ENCODE measurements at regions not wholly inside any gene's neighbourhood (a gene's known extent, or its start where the extent isn't known, plus 50 kb on each side); places are given as distances from the start of the nearest gene placed in this dataset.
A peak's percentile ranks its signal among the peaks of the same experiment; 100 is the strongest.
"Not testable (repeated sequence)": the region's sequence is repeated elsewhere in the genome, so short reads cannot be mapped to it uniquely, and the experiment has no call there.

DNA sequence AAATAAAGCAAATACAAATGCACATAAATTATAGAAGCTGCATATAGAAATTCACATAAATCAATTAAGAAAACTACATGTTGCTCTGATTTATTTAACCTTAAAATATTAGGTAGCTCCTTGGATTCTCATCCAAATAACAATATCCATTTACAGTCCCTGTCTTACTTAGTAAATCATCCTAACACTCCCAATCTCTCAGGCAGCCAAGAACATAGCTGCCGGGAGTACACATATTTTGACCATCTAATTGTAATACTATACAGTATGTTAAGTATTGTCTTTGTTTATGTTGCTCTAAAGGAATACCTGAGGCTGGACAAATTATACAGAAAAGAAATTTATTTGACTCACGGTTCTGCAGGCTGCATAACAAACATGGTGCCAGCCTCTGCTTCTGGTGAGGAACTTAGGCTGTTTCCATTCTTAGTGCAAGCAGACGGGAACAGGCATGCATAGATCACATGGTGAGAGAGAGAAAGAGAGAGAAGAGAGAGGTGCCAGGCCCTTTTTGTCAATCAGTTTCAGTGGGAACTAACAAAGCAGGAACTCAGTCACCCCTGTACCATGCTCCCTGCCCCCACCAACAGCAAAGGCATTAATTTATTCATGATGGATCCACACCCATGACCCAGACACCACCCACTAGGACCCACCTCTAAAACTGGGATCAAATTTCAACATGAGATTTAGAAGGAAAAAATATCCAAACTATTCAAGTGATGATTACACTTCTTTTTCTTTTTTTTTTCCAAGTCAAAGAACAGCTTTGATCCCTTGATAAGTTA lies 614.8 kb upstream of the TECRL start:
- Histone ChIP-seq H3K36me3 (no peaks in the 10 kb centered on the region), H3K4me3 (no peak overlapping the region), H3K9me3 (no peaks in the 10 kb centered on the region), H3K27me3 (no peaks in the 10 kb centered on the region)
- no peak for DNase-seq

GRCh38 chr4:65023081-65023480 lies 613.8 kb upstream of the TECRL start:
- H3K9me3 ChIP-seq, result no peaks in the 10 kb centered on the region
- no peak overlapping the region for H3K4me3 ChIP-seq
- DNase-seq, result no peak
- no peaks in the 10 kb centered on the region for H3K36me3 ChIP-seq
- no peaks in the 10 kb centered on the region for H3K27me3 ChIP-seq

GRCh38 chr4:65021737-65022136 lies 612.5 kb upstream of the TECRL start:
- no peaks in the 10 kb centered on the region for H3K27me3 ChIP-seq
- H3K4me3 ChIP-seq, result no peak overlapping the region
- no peak for DNase-seq
- H3K9me3 ChIP-seq, result no peaks in the 10 kb centered on the region
- no peaks in the 10 kb centered on the region for H3K36me3 ChIP-seq

DNA sequence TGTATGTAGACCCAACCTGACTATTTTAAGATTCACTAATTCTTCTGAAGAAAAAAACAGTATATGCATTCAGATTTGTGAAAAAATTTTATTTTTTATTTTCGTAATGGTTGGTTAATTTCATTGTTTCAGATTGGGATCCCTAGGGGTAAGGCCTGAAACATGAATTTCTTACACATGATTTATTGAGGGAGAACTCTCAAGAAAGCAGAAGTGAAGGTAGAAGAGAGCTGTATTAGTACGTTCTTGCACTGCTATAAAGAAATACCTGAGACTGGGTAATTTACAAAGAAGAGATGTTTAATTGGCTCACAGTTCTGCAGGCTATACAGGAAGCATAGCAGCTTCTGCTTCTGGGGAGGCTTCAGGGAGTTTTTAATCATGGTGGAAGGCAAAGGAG lies 611.9 kb upstream of the TECRL start:
- Histone ChIP-seq H3K36me3 (no peaks in the 10 kb centered on the region), H3K4me3 (no peak overlapping the region), H3K27me3 (no peaks in the 10 kb centered on the region), H3K9me3 (no peaks in the 10 kb centered on the region)
- DNase-seq, result no peak

DNA sequence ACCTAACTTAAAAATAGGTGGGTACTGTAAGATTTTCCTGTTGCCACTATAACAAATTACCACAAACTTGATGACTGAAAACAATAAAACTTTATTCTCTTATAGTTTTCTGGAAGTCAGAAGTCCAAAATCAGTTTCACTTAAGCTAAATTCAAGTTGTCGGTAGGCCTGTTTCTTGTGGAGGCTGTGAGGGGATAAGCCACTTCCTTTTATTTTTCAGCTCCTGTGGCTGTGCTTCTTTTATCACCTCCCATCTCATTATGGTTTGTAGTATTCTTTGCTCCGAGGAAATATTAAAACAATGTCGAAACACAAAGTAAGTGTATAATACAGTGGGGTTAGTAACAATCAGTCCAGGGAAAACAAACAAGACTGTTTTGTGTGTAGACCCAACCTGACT lies 610.5 kb upstream of the TECRL start:
- H3K4me3 ChIP-seq, result no peak overlapping the region
- no peaks in the 10 kb centered on the region for H3K27me3 ChIP-seq
- H3K36me3 ChIP-seq, result no peaks in the 10 kb centered on the region
- H3K9me3 ChIP-seq, result no peaks in the 10 kb centered on the region
- no peak for DNase-seq

DNA sequence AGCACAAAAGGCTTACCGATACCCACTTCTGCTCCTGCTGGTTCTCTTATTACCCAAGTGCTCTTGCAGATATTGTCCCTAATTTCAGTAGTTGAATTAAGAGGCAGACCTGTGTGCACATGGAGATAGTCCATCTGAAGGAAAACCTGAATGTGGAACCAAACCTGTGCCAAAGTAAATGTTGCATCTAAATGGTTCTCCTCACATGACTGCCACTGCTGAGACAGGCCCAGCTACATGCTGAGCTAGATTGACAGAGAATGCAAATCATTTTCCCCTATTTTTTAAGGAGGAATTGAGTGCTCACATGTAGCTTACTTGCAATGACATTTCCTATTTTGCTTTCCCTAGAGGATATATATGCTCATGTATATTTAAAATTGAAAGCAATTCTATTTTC lies 609.1 kb upstream of the TECRL start:
- Histone ChIP-seq H3K36me3 (no peaks in the 10 kb centered on the region), H3K9me3 (no peaks in the 10 kb centered on the region), H3K27me3 (no peaks in the 10 kb centered on the region), H3K4me3 (no peak overlapping the region)
- DNase-seq, result no peak

GRCh38 chr4:65014078-65014477 lies 604.8 kb upstream of the TECRL start:
- DNase-seq, result no peak
- Histone ChIP-seq H3K9me3 (no peaks in the 10 kb centered on the region), H3K27me3 (no peaks in the 10 kb centered on the region), H3K4me3 (no peak overlapping the region), H3K36me3 (no peaks in the 10 kb centered on the region)

- DNase-seq, result no peak
- Histone ChIP-seq H3K4me3 (no peak overlapping the region), H3K27me3 (no peaks in the 10 kb centered on the region), H3K36me3 (no peaks in the 10 kb centered on the region), H3K9me3 (no peaks in the 10 kb centered on the region)
Measured at GRCh38 chr4:65007841-65008439, 598.7 kb upstream of the TECRL start.

- H3K36me3 ChIP-seq, result no peaks in the 10 kb centered on the region
- no peak overlapping the region for H3K4me3 ChIP-seq
- H3K27me3 ChIP-seq, result no peaks in the 10 kb centered on the region
- no peaks in the 10 kb centered on the region for H3K9me3 ChIP-seq
- DNase-seq, result no peak
Measured at GRCh38 chr4:64975177-64975576, 565.9 kb upstream of the TECRL start.

GRCh38 chr4:64969081-64969480 lies 559.8 kb upstream of the TECRL start:
- no peak for DNase-seq
- no peaks in the 10 kb centered on the region for H3K36me3 ChIP-seq
- no peaks in the 10 kb centered on the region for H3K27me3 ChIP-seq
- no peaks in the 10 kb centered on the region for H3K9me3 ChIP-seq
- H3K4me3 ChIP-seq, result no peak overlapping the region

GRCh38 chr4:64967286-64967685 lies 558.0 kb upstream of the TECRL start:
- no peak for DNase-seq
- no peaks in the 10 kb centered on the region for H3K36me3 ChIP-seq
- no peak overlapping the region for H3K4me3 ChIP-seq
- no peaks in the 10 kb centered on the region for H3K9me3 ChIP-seq
- H3K27me3 ChIP-seq, result no peaks in the 10 kb centered on the region

- Histone ChIP-seq H3K27me3 (no peaks in the 10 kb centered on the region), H3K4me3 (no peak overlapping the region), H3K9me3 (no peaks in the 10 kb centered on the region), H3K36me3 (no peaks in the 10 kb centered on the region)
- DNase-seq, result no peak
Measured at GRCh38 chr4:64960516-64960915, 551.3 kb upstream of the TECRL start.

DNA sequence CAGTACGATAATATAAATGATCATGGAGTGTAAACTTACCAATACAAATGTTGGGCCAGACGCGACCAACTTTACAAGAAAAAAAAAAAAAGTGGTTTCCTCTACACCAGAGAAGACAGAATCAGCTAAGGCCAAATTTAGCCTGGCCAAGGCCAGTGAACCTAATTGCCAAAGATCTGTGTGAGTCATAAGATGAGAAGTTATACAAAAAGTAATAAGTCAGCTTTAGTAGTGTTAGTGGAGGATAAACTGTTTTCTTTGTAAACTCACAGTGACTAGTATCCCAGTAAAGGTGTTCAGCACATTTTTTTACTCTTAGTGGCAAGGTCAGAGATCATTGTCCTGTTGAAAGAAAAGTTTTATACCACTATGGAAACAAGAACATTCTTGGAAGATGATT lies 531.4 kb upstream of the TECRL start:
- H3K4me3 ChIP-seq, result no peak overlapping the region
- DNase-seq, result peak; percentile 68
- no peaks in the 10 kb centered on the region for H3K27me3 ChIP-seq
- H3K9me3 ChIP-seq, result no peaks in the 10 kb centered on the region
- no peaks in the 10 kb centered on the region for H3K36me3 ChIP-seq

DNA sequence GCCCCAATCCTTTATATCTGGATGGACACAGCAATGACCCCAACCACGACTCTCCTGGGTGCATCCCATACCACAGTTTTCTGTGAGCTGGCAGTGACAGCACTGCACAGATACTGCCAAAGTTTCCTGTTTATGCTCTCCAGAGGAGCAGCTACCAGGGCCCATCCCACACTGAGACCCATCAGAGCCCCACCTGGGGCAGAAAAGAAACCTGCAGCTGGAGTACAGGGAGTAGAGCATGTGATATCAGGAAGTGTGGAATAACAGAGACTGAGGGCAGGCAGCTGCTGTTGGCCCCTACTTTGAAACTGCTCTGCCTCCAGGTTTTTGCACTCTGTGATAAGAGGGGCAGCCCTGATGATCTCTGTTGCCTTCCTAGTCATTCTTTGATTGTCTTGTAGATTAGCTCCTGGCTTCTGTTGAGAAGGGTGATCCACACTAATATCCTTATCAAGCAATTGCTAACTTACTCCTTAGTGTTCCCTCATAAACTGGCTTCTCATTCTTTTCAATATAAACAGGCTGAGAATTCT lies 526.3 kb upstream of the TECRL start:
- Histone ChIP-seq H3K36me3 (no peaks in the 10 kb centered on the region), H3K4me3 (no peak overlapping the region), H3K9me3 (no peaks in the 10 kb centered on the region), H3K27me3 (no peaks in the 10 kb centered on the region)
- DNase-seq, result no peak

GRCh38 chr4:64911846-64912245 lies 502.6 kb upstream of the TECRL start:
- Histone ChIP-seq H3K4me3 (no peak overlapping the region), H3K9me3 (no peaks in the 10 kb centered on the region), H3K36me3 (no peaks in the 10 kb centered on the region), H3K27me3 (no peaks in the 10 kb centered on the region)
- no peak for DNase-seq

DNA sequence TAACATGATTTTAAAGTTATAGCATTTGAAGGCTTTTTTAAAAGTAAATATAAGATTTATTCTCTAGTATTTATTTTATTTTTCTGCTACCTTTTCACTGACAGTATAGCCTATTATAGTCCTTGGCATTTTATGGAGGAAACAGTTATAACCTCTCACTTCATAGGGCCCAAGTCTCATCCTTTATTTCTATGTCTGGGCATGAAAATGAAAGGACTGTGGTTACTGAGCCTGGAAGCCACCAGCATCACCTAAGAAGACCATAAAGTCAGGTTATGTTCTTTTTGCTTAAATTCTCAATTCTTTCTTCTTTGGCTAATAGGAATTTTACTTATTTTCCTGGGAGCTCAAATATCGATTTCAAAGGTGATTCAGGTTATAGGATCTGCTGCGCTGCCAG lies 494.7 kb upstream of the TECRL start:
- no peak overlapping the region for H3K4me3 ChIP-seq
- H3K27me3 ChIP-seq, result no peaks in the 10 kb centered on the region
- DNase-seq, result no peak
- H3K9me3 ChIP-seq, result no peaks in the 10 kb centered on the region
- no peaks in the 10 kb centered on the region for H3K36me3 ChIP-seq

DNA sequence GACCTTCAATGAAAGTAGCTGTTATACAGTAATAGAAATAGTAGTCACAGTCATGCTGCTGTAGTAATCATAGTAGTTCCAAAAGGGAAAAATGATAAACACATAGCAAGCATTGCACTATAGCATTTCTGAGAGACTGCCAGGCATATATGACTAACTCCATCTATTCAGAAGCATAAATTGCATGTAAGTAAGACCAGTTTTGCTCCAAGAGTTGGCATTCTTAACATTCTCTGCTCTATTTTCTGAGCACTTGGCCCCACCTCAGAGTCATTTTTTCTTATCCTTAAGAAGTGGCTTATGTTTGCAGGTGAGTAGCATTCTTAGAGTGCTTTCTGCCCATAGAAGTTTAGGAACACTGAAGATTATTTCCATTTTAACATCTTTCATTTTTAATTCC lies 490.3 kb upstream of the TECRL start:
- DNase-seq, result peak; percentile 5
- Histone ChIP-seq H3K9me3 (no peaks in the 10 kb centered on the region), H3K27me3 (no peaks in the 10 kb centered on the region)

DNA sequence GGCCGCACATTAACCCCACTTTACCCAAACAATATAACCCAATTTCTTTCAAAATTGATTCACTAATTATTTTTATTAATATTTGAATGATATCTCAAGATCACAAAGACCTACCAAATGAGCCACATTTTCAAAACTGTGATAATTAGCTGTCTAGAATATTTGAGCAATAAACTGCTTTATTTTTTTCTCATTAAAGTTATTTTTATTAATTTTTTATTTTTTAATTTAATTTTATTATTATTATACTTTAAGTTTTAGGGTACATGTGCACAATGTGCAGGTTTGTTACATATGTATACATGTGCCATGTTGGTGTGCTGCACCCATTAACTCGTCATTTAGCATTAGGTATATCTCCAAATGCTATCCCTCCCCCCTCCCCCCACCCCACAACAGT lies 489.8 kb upstream of the TECRL start:
- not testable (repeated sequence) for H3K36me3 ChIP-seq, H3K27me3 ChIP-seq, H3K9me3 ChIP-seq, H3K4me3 ChIP-seq, DNase-seq

More for the DNA sequence above, 490.3 kb upstream of the TECRL start:
- no peak overlapping the region for H3K4me3 ChIP-seq
- H3K36me3 ChIP-seq, result no peaks in the 10 kb centered on the region
